SU-DHL-6 (cell line): ENCODE measurements at regions not wholly inside any gene's neighbourhood (a gene's known extent, or its start where the extent isn't known, plus 50 kb on each side); places are given as distances from the start of the nearest gene placed in this dataset.
"Not testable (repeated sequence)": the region's sequence is repeated elsewhere in the genome, so short reads cannot be mapped to it uniquely, and the experiment has no call there.

Experiments used
- H2AFZ ChIP-seq: fragments of 200-600 bp; sonication (generic); 2 replicates; pipeline ENCODE4 v1.6.1; 2014; ENCODE audit warnings: low read depth, mild to moderate bottlenecking, moderate library complexity, mixed read lengths, antibody characterized with exemption, low read length; ENCODE audit not compliant: severe bottlenecking
- H3F3A ChIP-seq: fragments of 200-600 bp; shearing (Covaris generic); 2 replicates; pipeline ENCODE4 v1.6.0; 2016; ENCODE audit warnings: antibody characterized with exemption, mild to moderate bottlenecking; ENCODE audit not compliant: insufficient read depth
- H3K27ac ChIP-seq: fragments of 200-600 bp; sonication (generic); 2 replicates; pipeline ENCODE4 v1.5.1; 2016; ENCODE audit warnings: low read depth, mild to moderate bottlenecking, low read length, moderate library complexity, mixed read lengths
- H3K27me3 ChIP-seq: fragments of 200-600 bp; sonication (generic), shearing (Covaris generic); 2 replicates; pipeline ENCODE4 v1.6.0; 2014; ENCODE audit warnings: mild to moderate bottlenecking, low read length
- H3K36me3 ChIP-seq: fragments of 200-600 bp; sonication (generic); 2 replicates; pipeline ENCODE4 v1.6.1; 2014; ENCODE audit warnings: mild to moderate bottlenecking, low read length, mixed read lengths
- H3K4me2 ChIP-seq: fragments of 300-600, 200-600 bp; shearing (Covaris generic), sonication (generic); 2 replicates; pipeline ENCODE4 v1.6.0; 2014; ENCODE audit warnings: low read length, low read depth, mild to moderate bottlenecking; ENCODE audit not compliant: poor library complexity, severe bottlenecking
- H3K4me3 ChIP-seq: fragments of 200-600 bp; sonication (generic); 2 replicates; pipeline ENCODE4 v1.5.1; 2014; ENCODE audit warnings: antibody characterized with exemption, low read length, mild to moderate bottlenecking, mixed read lengths; ENCODE audit not compliant: insufficient read depth, poor library complexity, severe bottlenecking
- H3K79me2 ChIP-seq: fragments of 200-600 bp; sonication (generic); 2 replicates; pipeline ENCODE4 v1.6.1; 2014; ENCODE audit warnings: mild to moderate bottlenecking, low read length, moderate library complexity; ENCODE audit not compliant: insufficient read depth
- H3K9ac ChIP-seq: fragments of 200-600 bp; sonication (generic); 2 replicates; pipeline ENCODE4 v1.7.0; 2014; ENCODE audit warnings: mild to moderate bottlenecking, low read length
- H3K9me2 ChIP-seq: fragments of 200-600 bp; sonication (generic); replicated peaks from 2 replicates; pipeline ENCODE4 v1.6.1; 2014; ENCODE audit warnings: low read length; ENCODE audit not compliant: insufficient read depth
- H3K9me3 ChIP-seq: fragments of 200-600 bp; sonication (generic); 2 replicates; pipeline ENCODE4 v1.6.1; 2014; ENCODE audit warnings: low read length, mixed read lengths; ENCODE audit not compliant: insufficient read depth
- H4K20me1 ChIP-seq: fragments of 200-600 bp; sonication (generic); 2 replicates; pipeline ENCODE4 v1.6.1; 2014; ENCODE audit warnings: low read depth, mild to moderate bottlenecking, antibody characterized with exemption, low read length, moderate library complexity, mixed read lengths

- H3K9me2 ChIP-seq, H2AFZ ChIP-seq, H3K27ac ChIP-seq, H3K4me2 ChIP-seq, H3K36me3 ChIP-seq, H3K79me2 ChIP-seq, H3K9ac ChIP-seq, H3K27me3 ChIP-seq, H3F3A ChIP-seq, H3K4me3 ChIP-seq, H3K9me3 ChIP-seq, H4K20me1 ChIP-seq: not testable (repeated sequence)
These were observed 726.4 kb downstream of the TTLL7 start for GRCh38 chr1:83272484-83272883.

GRCh38 chr1:83271834-83272233 is 727.1 kb downstream of the TTLL7 start:
- not testable (repeated sequence) for H3K4me2 ChIP-seq, H3K36me3 ChIP-seq, H3K27me3 ChIP-seq, H3K9ac ChIP-seq, H2AFZ ChIP-seq, H3K4me3 ChIP-seq, H4K20me1 ChIP-seq, H3K9me2 ChIP-seq, H3K9me3 ChIP-seq, H3F3A ChIP-seq, H3K79me2 ChIP-seq, H3K27ac ChIP-seq

- not testable (repeated sequence) for H2AFZ ChIP-seq, H3K9ac ChIP-seq, H4K20me1 ChIP-seq, H3K27me3 ChIP-seq, H3K4me3 ChIP-seq, H3K79me2 ChIP-seq, H3K9me2 ChIP-seq, H3K36me3 ChIP-seq, H3K9me3 ChIP-seq, H3K4me2 ChIP-seq, H3K27ac ChIP-seq, H3F3A ChIP-seq
These were observed 728.1 kb downstream of the TTLL7 start for GRCh38 chr1:83270801-83271200.

GRCh38 chr1:83263808-83264207 is 735.1 kb downstream of the TTLL7 start:
- not testable (repeated sequence) for H3K9ac ChIP-seq, H3F3A ChIP-seq, H3K27ac ChIP-seq, H3K79me2 ChIP-seq, H3K36me3 ChIP-seq, H3K9me2 ChIP-seq, H3K9me3 ChIP-seq, H4K20me1 ChIP-seq, H3K4me3 ChIP-seq, H2AFZ ChIP-seq, H3K27me3 ChIP-seq, H3K4me2 ChIP-seq

GRCh38 chr1:83251687-83252086 is 747.2 kb downstream of the TTLL7 start:
- not testable (repeated sequence) for H3K79me2 ChIP-seq, H3K9me3 ChIP-seq, H3K4me2 ChIP-seq, H3K4me3 ChIP-seq, H3K27ac ChIP-seq, H2AFZ ChIP-seq, H3K27me3 ChIP-seq, H4K20me1 ChIP-seq, H3K9ac ChIP-seq, H3K36me3 ChIP-seq, H3K9me2 ChIP-seq, H3F3A ChIP-seq

GRCh38 chr1:83246780-83247179 is 752.2 kb downstream of the TTLL7 start:
- not testable (repeated sequence) for H3K4me2 ChIP-seq, H3F3A ChIP-seq, H3K27ac ChIP-seq, H2AFZ ChIP-seq, H3K79me2 ChIP-seq, H3K4me3 ChIP-seq, H3K27me3 ChIP-seq, H3K9me3 ChIP-seq, H3K36me3 ChIP-seq, H4K20me1 ChIP-seq, H3K9me2 ChIP-seq, H3K9ac ChIP-seq

GRCh38 chr1:83244832-83245231 is 754.1 kb downstream of the TTLL7 start:
- not testable (repeated sequence) for H3F3A ChIP-seq, H3K9me2 ChIP-seq, H3K79me2 ChIP-seq, H3K27ac ChIP-seq, H2AFZ ChIP-seq, H3K4me2 ChIP-seq, H3K9me3 ChIP-seq, H3K4me3 ChIP-seq, H3K9ac ChIP-seq, H3K36me3 ChIP-seq, H3K27me3 ChIP-seq, H4K20me1 ChIP-seq

- not testable (repeated sequence) for H4K20me1 ChIP-seq, H3K9me3 ChIP-seq, H3K36me3 ChIP-seq, H3K9me2 ChIP-seq, H2AFZ ChIP-seq, H3K27me3 ChIP-seq, H3K79me2 ChIP-seq, H3K4me3 ChIP-seq, H3K9ac ChIP-seq, H3K4me2 ChIP-seq, H3K27ac ChIP-seq, H3F3A ChIP-seq
These were observed 759.4 kb downstream of the TTLL7 start for GRCh38 chr1:83239568-83239967.
